HG02885 (cell line): ENCODE measurements at regions not wholly inside any gene's neighbourhood (a gene's known extent, or its start where the extent isn't known, plus 50 kb on each side); places are given as distances from the start of the nearest gene placed in this dataset.

ENCODE experiments used
- ATAC-seq: cut with Tn5 transposase; IDR thresholded peaks from one replicate; pipeline ENCODE4 v1.9.1; 2021; ENCODE audit warnings: mild to moderate bottlenecking; ENCODE audit not compliant: unreplicated experiment, poor library complexity

- ATAC-seq = no peak
Measured at GRCh38 chr16:64481497-64481896, 640.4 kb downstream of the CDH11 start.

- ATAC-seq = no peak
Measured at GRCh38 chr16:64478252-64478906, 643.5 kb downstream of the CDH11 start.

GRCh38 chr16:64475627-64476351 lies 646.1 kb downstream of the CDH11 start:
- ATAC-seq = no peak

DNA sequence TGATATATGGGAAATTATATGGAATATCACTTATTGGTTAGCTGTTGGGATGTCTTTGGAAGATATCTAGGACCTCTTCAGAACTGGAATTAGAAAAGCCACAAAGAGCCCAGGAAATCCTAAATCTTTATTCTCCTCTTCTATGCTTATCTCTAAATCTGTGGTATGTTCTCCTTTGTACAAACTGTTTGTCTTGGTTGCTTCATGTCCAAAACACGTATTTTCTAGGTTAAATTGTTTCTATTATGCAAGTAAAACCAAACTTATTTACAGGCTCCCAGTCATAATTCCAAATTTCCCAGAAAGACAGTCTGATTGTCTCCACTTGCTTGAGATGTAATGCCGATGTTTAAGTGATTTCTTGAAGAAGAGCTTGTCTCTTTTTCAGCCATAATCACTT lies 650.9 kb downstream of the CDH11 start:
- ATAC-seq = no peak

DNA sequence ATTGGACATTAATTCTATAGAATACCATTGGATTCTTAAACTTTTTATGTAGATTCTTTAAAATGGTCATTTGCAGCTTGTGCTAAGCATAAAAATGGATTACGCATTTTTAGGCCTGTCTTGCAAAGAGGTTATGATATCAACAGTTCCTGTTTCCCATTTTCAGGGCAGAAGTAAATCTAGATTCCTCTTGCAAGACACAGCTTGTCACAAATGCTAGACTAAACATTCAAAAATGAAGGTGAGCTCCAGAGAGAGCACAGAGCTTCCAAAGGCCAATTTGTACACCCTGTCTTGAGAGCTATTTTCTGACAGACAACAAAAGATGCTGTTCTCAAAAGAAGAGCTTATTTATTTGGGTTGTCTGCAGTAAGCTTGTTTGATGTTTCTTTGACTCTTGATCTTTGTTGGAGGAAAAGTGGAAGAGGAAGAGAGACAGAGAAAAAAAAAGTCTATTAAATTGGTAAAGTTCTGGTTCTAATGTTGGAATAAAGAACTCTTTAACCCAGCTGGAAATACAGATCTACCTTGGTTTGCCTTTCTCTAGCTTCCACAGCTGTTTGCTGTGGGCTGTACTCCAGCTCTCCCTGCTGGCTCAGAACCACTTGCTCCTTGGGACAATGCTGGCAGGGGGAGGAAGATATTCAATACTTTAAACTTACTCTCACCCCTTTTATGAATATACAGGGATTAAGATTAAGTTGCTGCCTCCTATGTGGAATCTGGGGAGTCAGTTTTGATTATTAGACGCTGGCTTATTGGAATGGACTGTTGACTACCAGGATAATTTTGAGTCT lies 651.8 kb downstream of the CDH11 start:
- no peak for ATAC-seq

DNA sequence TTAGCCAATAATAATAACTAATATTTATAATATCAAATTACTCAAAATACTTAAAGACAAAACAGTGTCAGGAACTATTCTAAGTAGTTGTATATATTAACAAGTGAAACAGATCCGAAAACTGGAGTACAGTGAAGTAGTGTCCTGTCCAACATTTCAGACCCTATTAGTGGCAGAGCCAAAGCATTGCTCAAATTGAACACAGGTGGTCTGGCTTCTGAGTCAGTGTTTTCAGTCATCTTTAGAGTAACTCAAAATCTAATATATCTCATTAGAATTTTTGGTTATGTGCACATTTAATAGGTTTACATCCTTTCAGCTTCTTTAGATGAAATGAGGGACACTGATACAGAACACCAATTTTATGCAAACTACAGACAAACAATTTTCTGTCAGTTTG lies 652.5 kb downstream of the CDH11 start:
- ATAC-seq = no peak

- no peak for ATAC-seq
Measured at GRCh38 chr16:64468515-64469090, 653.3 kb downstream of the CDH11 start.

- no peak for ATAC-seq
Measured at GRCh38 chr16:64459821-64460220, 662.0 kb downstream of the CDH11 start.

GRCh38 chr16:64459402-64459801 lies 662.5 kb downstream of the CDH11 start:
- ATAC-seq = no peak

DNA sequence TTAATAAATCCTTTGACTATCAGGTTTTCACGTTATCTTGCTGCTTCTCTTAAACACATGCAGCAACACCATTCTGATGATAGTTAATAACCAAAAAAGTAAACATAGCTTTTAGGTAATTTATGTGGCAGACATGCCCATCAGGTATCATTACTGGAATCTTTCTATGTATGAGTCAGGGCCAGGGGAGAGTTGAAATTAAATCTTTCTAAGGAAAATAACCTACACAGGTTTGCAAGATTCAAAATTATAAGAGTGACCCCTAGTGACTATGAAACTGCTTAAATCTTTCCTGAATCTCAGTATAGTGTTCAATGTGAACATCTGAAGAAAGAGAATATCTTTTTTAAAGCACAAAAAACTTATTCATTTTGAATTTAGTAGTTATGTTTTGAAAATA lies 666.6 kb downstream of the CDH11 start:
- no peak for ATAC-seq

DNA sequence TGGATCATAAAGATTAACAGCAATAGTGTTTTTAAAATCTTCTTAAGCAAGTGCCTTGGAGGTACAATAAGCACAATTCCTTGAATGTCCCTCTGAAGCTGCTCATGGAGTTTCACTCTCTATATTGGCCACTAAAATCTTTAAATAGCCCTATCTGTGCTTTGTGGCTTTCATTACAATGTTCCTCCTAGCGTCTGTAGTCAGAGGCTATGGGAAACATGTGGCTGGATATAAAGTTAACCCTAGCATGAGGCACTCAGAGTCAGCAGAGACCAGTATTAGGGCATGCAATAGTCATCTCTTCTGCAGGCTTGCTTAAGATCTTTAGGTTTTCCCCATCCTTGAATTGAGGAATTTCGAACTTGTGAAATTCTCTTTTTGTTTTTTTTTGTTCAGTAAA lies 668.2 kb downstream of the CDH11 start:
- ATAC-seq = no peak

GRCh38 chr16:64452446-64452845 lies 669.4 kb downstream of the CDH11 start:
- ATAC-seq = no peak

- ATAC-seq = no peak
Measured at GRCh38 chr16:64450177-64450576, 671.7 kb downstream of the CDH11 start.

DNA sequence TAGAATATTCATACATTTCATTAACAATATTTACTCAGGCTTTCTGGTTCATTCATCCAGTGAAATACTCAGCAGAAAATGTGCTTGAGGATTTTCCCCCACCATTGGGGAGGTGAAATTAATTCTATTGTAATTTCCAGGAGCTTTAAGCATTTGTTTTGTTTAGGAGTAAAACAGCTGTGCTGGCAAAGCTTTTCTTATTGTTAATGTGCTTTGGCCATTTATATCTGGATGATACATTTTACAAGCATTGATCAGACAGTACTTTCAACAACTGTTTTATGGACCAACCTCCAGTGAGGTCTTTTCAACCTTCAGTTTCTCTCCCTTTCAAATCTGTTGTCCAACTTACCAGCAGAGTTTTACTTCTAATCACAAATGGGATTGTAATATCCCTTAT lies 672.4 kb downstream of the CDH11 start:
- ATAC-seq = no peak

- ATAC-seq = no peak
Measured at GRCh38 chr16:64445649-64446048, 676.2 kb downstream of the CDH11 start.

GRCh38 chr16:64445245-64445644 lies 676.6 kb downstream of the CDH11 start:
- ATAC-seq = no peak

DNA sequence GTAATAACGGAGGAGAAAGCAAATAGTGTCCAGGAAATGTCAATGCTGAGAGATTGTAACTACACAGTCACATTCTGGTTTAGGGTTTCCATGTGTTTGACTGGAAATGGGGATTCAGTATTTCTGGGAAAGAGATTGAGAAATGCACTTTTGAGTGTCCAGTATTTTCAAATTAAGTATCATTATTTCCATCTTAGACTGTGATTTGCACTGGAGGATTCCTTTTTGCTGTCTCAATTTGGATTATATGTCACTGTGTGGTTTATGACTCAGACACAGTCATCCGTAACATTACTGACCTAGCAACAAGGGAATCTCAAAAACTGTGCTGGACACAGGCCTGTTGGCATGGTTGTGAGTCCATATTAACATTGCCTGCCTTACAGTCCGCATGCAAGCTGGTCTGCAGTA lies 681.4 kb downstream of the CDH11 start:
- ATAC-seq = no peak

DNA sequence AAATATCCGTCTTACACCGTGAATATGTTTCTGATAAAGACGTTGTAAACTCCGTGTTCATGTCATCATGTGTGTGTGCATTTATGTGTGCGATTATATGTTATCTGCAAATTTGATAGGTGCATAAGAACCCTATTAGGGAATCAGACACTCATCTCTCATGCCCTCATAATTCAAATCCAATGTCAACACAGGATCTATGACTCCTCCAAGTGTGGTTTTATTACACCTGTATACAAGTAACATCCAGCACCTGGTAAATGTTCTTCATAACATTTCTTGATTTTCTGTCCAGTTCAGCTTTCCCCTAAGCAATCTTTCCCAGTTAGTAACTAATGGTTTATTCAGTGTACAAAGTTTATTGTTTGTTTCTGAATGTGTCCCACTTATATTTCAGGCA lies 681.9 kb downstream of the CDH11 start:
- ATAC-seq = no peak

GRCh38 chr16:64437706-64438324 lies 684.0 kb downstream of the CDH11 start:
- ATAC-seq = no peak

DNA sequence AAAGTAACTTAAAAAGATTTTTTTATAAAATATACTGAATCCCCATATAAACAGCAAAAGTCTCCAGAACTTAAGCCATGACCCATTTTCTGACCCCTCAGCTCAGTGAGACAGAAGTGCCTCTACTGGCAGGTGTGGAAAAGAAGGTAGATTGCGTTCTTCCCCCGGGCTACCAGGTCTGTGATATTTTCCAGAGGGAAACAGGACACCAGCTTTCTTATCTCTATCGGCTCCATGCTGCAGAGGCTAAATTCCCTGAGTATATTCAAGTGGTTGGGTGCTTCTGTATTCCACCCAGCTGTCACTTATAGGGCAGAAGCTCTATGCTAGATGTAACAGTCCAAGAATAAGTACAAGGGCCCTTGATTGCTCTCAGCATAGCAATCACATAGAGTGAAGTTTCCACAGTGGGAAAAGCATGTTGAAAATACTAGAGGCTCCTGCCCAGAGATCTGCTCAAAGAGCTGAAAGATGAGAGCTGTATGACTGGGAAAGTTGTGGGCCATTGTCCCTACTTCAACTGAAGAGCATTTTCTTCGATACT lies 687.3 kb downstream of the CDH11 start:
- ATAC-seq = no peak
